ENCODE measurements at regions not wholly inside any gene's neighbourhood (a gene's known extent, or its start where the extent isn't known, plus 50 kb on each side); places are given as distances from the start of the nearest gene placed in this dataset.

DNA sequence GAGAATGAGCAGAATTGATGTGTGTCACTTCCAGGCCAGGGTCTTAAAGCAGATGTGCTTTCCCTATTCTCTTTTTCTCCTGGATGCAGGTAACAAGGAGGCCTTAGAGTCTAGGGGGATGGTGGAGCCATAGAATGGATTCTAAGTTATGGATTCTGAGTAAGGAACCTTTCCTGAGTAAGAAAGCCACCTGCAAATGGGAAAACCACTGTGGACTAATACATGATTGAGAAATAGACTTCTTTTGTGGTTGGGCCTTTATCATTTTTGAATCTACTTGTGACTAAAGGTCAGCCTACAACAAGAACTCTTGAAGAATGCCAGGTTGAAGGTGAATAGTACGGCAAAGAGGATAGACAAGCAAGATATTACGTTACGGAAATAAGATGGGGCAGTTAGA, 116.1 kb downstream of the CDC7 start:
- ChIA-PET CTCF (no interaction called here), POLR2A (ENCODE audit: low non-redundant PET) (no interaction called here)
- Histone ChIP-seq H3K27ac (ENCODE audit: low read depth, low read length, poor library complexity, severe bottlenecking) (no peak overlapping the region), H3K27me3 (replicated peaks; ENCODE audit: insufficient read depth, low read depth, low read length, poor library complexity) (no peaks in the 10 kb centered on the region), H3K36me3 (ENCODE audit: insufficient read depth, low read length, poor library complexity, severe bottlenecking) (no peaks in the 10 kb centered on the region), H3K9me3 (ENCODE audit: low read depth, low read length, poor library complexity, severe bottlenecking) (no peaks in the 10 kb centered on the region), H3K4me3 (ENCODE audit: low read depth, low read length, poor library complexity, severe bottlenecking) (no peak overlapping the region), H3K4me1 (ENCODE audit: insufficient read depth, low read length, poor library complexity, severe bottlenecking) (no peaks in the 10 kb centered on the region)
- no TSS peak for BruUV-seq (replicated peaks)
- TF ChIP-seq, protein P1, sequence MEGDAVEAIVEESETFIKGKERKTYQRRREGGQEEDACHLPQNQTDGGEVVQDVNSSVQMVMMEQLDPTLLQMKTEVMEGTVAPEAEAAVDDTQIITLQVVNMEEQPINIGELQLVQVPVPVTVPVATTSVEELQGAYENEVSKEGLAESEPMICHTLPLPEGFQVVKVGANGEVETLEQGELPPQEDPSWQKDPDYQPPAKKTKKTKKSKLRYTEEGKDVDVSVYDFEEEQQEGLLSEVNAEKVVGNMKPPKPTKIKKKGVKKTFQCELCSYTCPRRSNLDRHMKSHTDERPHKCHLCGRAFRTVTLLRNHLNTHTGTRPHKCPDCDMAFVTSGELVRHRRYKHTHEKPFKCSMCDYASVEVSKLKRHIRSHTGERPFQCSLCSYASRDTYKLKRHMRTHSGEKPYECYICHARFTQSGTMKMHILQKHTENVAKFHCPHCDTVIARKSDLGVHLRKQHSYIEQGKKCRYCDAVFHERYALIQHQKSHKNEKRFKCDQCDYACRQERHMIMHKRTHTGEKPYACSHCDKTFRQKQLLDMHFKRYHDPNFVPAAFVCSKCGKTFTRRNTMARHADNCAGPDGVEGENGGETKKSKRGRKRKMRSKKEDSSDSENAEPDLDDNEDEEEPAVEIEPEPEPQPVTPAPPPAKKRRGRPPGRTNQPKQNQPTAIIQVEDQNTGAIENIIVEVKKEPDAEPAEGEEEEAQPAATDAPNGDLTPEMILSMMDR (conservative IDR thresholded peaks at IDR 0.05; ENCODE audit: low read depth, low read length), result no peak
- no peak for TF ChIP-seq EZH2 (IDR thresholded peaks at IDR 0.05; ENCODE audit: borderline replicate concordance, low read depth, low read length, poor library complexity, severe bottlenecking)
- intact Hi-C loops (cut with micrococcal nuclease; ENCODE audit: unreplicated experiment), result no loop called here
- no peak for DNase-seq (ENCODE audit: low spot score)

DNA sequence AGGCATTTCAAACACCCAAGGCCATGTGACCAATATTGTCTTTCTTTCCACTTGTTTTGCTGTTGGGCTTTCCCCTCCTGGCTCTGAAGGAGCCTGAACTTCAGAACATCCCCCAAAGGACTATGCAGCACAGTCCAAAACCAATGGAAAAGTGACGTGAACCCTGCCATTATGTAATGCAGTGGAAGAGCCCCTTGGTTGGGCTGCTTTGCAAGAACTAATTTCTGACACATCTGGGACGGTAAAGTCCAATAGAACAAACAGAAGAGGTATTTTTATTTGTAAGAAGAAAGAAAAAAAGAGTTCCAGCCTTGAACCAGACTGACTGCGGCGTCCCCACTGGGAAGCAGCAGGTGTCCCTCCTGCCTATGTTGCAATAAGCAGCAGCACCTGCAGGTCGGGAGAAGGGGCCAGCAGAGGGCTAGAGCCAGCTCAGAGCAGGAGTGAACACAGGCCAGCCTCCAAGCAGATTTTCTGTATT, 116.7 kb downstream of the CDC7 start:
- no TSS peak for BruUV-seq (replicated peaks)
- DNase-seq (ENCODE audit: low spot score), result peak; percentile 17
- ChIA-PET CTCF (no interaction called here), POLR2A (ENCODE audit: low non-redundant PET) (no interaction called here)
- TF ChIP-seq, protein P1 (conservative IDR thresholded peaks at IDR 0.05; ENCODE audit: low read depth, low read length), result 0 out of 2 replicates have a peak, but pooled peaks have one; percentile 12
- no peak for TF ChIP-seq EZH2 (IDR thresholded peaks at IDR 0.05; ENCODE audit: borderline replicate concordance, low read depth, low read length, poor library complexity, severe bottlenecking)
- Histone ChIP-seq H3K9me3 (ENCODE audit: low read depth, low read length, poor library complexity, severe bottlenecking) (no peaks in the 10 kb centered on the region), H3K27me3 (replicated peaks; ENCODE audit: insufficient read depth, low read depth, low read length, poor library complexity) (no peaks in the 10 kb centered on the region), H3K4me3 (ENCODE audit: low read depth, low read length, poor library complexity, severe bottlenecking) (no peak overlapping the region), H3K27ac (ENCODE audit: low read depth, low read length, poor library complexity, severe bottlenecking) (no peak overlapping the region), H3K36me3 (ENCODE audit: insufficient read depth, low read length, poor library complexity, severe bottlenecking) (no peaks in the 10 kb centered on the region), H3K4me1 (ENCODE audit: insufficient read depth, low read length, poor library complexity, severe bottlenecking) (no peaks in the 10 kb centered on the region)
- intact Hi-C loops (cut with micrococcal nuclease; ENCODE audit: unreplicated experiment), result no loop called here

DNA sequence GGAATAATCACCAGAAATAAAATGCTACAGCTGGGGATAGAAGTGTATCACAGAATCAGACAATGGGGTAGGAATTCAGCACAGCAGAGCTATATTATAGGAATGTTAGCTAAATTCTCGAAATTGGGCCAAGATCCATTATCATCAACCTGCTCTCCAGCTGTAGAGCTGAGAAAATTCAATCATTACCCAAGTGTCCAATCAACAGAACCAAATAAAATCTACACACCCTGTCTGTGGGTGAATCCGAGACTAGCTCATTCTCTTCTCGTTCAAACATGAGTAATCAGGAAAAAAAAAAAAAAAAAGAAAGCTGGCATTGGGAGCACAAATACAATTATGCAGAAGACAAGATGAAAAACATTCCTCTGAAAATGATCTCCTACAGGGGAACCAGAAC, 119.2 kb downstream of the CDC7 start:
- Histone ChIP-seq H3K36me3 (ENCODE audit: insufficient read depth, low read length, poor library complexity, severe bottlenecking) (no peaks in the 10 kb centered on the region), H3K27me3 (replicated peaks; ENCODE audit: insufficient read depth, low read depth, low read length, poor library complexity) (no peaks in the 10 kb centered on the region), H3K9me3 (ENCODE audit: low read depth, low read length, poor library complexity, severe bottlenecking) (no peaks in the 10 kb centered on the region), H3K4me1 (ENCODE audit: insufficient read depth, low read length, poor library complexity, severe bottlenecking) (no peaks in the 10 kb centered on the region), H3K27ac (ENCODE audit: low read depth, low read length, poor library complexity, severe bottlenecking) (no peak overlapping the region), H3K4me3 (ENCODE audit: low read depth, low read length, poor library complexity, severe bottlenecking) (no peak overlapping the region)
- ChIA-PET POLR2A (ENCODE audit: low non-redundant PET) (no interaction called here), CTCF (no interaction called here)
- BruUV-seq (replicated peaks), result no TSS peak
- DNase-seq (ENCODE audit: low spot score), result no peak
- TF ChIP-seq, protein P1 (conservative IDR thresholded peaks at IDR 0.05; ENCODE audit: low read depth, low read length), result no peak
- no peak for TF ChIP-seq EZH2 (IDR thresholded peaks at IDR 0.05; ENCODE audit: borderline replicate concordance, low read depth, low read length, poor library complexity, severe bottlenecking)
- intact Hi-C loops (cut with micrococcal nuclease; ENCODE audit: unreplicated experiment), result no loop called here

All from A673 (cell line).